Transverse colon (tissue), 4 donors: ENCODE measurements at regions not wholly inside any gene's neighbourhood (a gene's known extent, or its start where the extent isn't known, plus 50 kb on each side); places are given as distances from the start of the nearest gene placed in this dataset.

Source experiments
- DNase-seq: peaks from one replicate; pipeline ENCODE4 v3.0.0-alpha.2; 2019
- H3K27ac ChIP-seq, 4 donors: fragments of 200-600 bp; sonication (generic); 2 replicates each; pipeline ENCODE4 v1.5.1; 2016 to 2018; ENCODE audit warnings: inconsistent platforms in 4 of 4
- H3K27me3 ChIP-seq: fragments of 200-600 bp; sonication (generic); 2 replicates; pipeline ENCODE4 v1.5.1; 2017; ENCODE audit warnings: inconsistent platforms
- H3K36me3 ChIP-seq, 4 donors: fragments of 200-600 bp; sonication (generic); 2 replicates each; pipeline ENCODE4 v1.5.1; 2017 to 2019; ENCODE audit warnings: inconsistent platforms in 4 of 4
- H3K4me1 ChIP-seq, 4 donors: fragments of 200-600 bp; sonication (generic); 2 replicates each; pipeline ENCODE4 v1.5.1; 2017 to 2020; ENCODE audit warnings: inconsistent platforms in 4 of 4
- H3K4me3 ChIP-seq, 4 donors: fragments of 200-600 bp; sonication (generic); 1 replicate in 1 of 4; 2 replicates in 3 of 4; pipeline versions ENCODE4 v1.5.1 to v1.6.1; 2017 to 2019; ENCODE audit warnings: inconsistent platforms in 4 of 4
- H3K9me3 ChIP-seq, 2 donors: fragments of 200-600 bp; sonication (generic); 2 replicates each; pipeline ENCODE4 v1.5.1; 2017 to 2019; ENCODE audit warnings: inconsistent platforms in 2 of 2
- CTCF ChIP-seq, 5 experiments: fragments of 200-600 bp in 3 of 5; fragments of 450-650 bp in 2 of 5; sonication (generic) in 3 of 5; IDR thresholded peaks; 1 replicate in 2 of 5; 2 replicates in 3 of 5; pipeline ENCODE4 v1.5.1; 2016 to 2017; ENCODE audit warnings: antibody characterized with exemption in 5 of 5, inconsistent platforms in 3 of 5, mild to moderate bottlenecking in 2 of 5, moderate library complexity in 1 of 5
- EP300 ChIP-seq: sonication (generic); formaldehyde crosslinking; IDR thresholded peaks from one replicate; pipeline ENCODE4 v1.6.1; 2017; ENCODE audit warnings: antibody characterized with exemption, low read depth
- POLR2A ChIP-seq: fragments of 450-650 bp; IDR thresholded peaks from one replicate; pipeline ENCODE4 v1.6.1; 2016; ENCODE audit warnings: antibody characterized with exemption, mild to moderate bottlenecking, moderate library complexity
- POLR2AphosphoS5 ChIP-seq, 3 donors: sonication (generic); formaldehyde crosslinking; IDR thresholded peaks; one replicate each; pipeline ENCODE4 v1.6.1; 2016; ENCODE audit warnings: antibody characterized with exemption in 3 of 3
- WGBS, 2 donors: methylation state at CpG; one replicate each; pipeline ENCODE4 v1.1.5; 2018; ENCODE audit warnings: low coverage in 1 of 2; 5-methylcytosine and 5-hydroxymethylcytosine counted together
- in situ Hi-C, 4 donors: fragments of 200-750 bp; cut with MboI; loops; one replicate each; pipeline versions ENCODE4 v1.15.0 to v1.15.1; 2017; ENCODE audit warnings: low sequenced_read_pairs in 3 of 4, low pct_ligation_motif_present in 1 of 4, low pct_unique_long_range_greater_than_20kb in 1 of 4
- intact Hi-C: fragments of 100-400 bp; cut with DNase I; formaldehyde crosslinking; loops from one replicate; pipeline ENCODE4 v1.15.1; 2023; ENCODE audit warnings: low total_unique reads

- Histone ChIP-seq H3K27me3 (no peaks in the 10 kb centered on the region), H3K36me3 (no peaks in the 10 kb centered on the region), H3K9me3 (no peaks in the 10 kb centered on the region), H3K4me3 (no peak overlapping the region), H3K27ac (no peak overlapping the region), H3K4me1 (no peaks in the 10 kb centered on the region)
- TF ChIP-seq POLR2AphosphoS5 (IDR thresholded peaks at IDR 0.05) (no peak), EP300 (no peak), CTCF (IDR thresholded peaks at IDR 0.05) (no peak), POLR2A (no peak)
- 81 to 83% methylated on average over 7 of the region's 7 CpGs for WGBS, 2 donors
- in situ Hi-C loops, result no loop called here
- intact Hi-C loops, result no loop called here
- DNase-seq, result no peak
Measured at GRCh38 chr3:150068440-150069153, 97.9 kb upstream of the PFN2 start.

GRCh38 chr3:150067561-150067960 is 96.9 kb upstream of the PFN2 start:
- in situ Hi-C loops (no loop called here), intact Hi-C loops (no loop called here)
- H3K4me3 ChIP-seq, result no peak overlapping the region
- no peaks in the 10 kb centered on the region for H3K4me1 ChIP-seq
- no peaks in the 10 kb centered on the region for H3K9me3 ChIP-seq
- no peak for DNase-seq
- H3K36me3 ChIP-seq, result no peaks in the 10 kb centered on the region
- 79 to 100% methylated on average over 1 to 3 of the region's 3 CpGs for WGBS, 2 donors
- H3K27me3 ChIP-seq, result no peaks in the 10 kb centered on the region
- TF ChIP-seq EP300 (no peak), CTCF (IDR thresholded peaks at IDR 0.05) (no peak), POLR2A (no peak), POLR2AphosphoS5 (IDR thresholded peaks at IDR 0.05) (no peak)
- H3K27ac ChIP-seq, result no peak overlapping the region

- intact Hi-C loops, result no loop called here
- Histone ChIP-seq H3K4me3 (no peak overlapping the region), H3K36me3 (no peaks in the 10 kb centered on the region), H3K27ac (no peak overlapping the region), H3K27me3 (no peaks in the 10 kb centered on the region), H3K4me1 (peaks cover 0 to 6% (median 0%) of the 10 kb centered on the region in 4 donors), H3K9me3 (no peaks in the 10 kb centered on the region)
- DNase-seq, result no peak
- in situ Hi-C loops, result no loop called here
- 87 to 96% methylated on average over 2 of the region's 2 CpGs for WGBS, 2 donors
- TF ChIP-seq EP300, result no peak
- TF ChIP-seq POLR2AphosphoS5 (IDR thresholded peaks at IDR 0.05), result no peak
- no peak for TF ChIP-seq POLR2A
- no peak for TF ChIP-seq CTCF (IDR thresholded peaks at IDR 0.05)
Measured at GRCh38 chr3:150064971-150065370, 94.3 kb upstream of the PFN2 start.

GRCh38 chr3:150063237-150063636 is 92.5 kb upstream of the PFN2 start:
- Histone ChIP-seq H3K4me1 (peaks cover 0 to 6% (median 0%) of the 10 kb centered on the region in 4 donors), H3K36me3 (no peaks in the 10 kb centered on the region), H3K27me3 (no peaks in the 10 kb centered on the region), H3K27ac (no peak overlapping the region), H3K9me3 (no peaks in the 10 kb centered on the region), H3K4me3 (no peak overlapping the region)
- no peak for DNase-seq
- in situ Hi-C loops (no loop called here), intact Hi-C loops (no loop called here)
- WGBS, 2 donors, result 94 to 100% methylated on average over 1 of the region's 1 CpG
- TF ChIP-seq EP300, result no peak
- no peak for TF ChIP-seq POLR2AphosphoS5 (IDR thresholded peaks at IDR 0.05)
- no peak for TF ChIP-seq POLR2A
- TF ChIP-seq CTCF (IDR thresholded peaks at IDR 0.05), result no peak
